ENCODE measurements at regions not wholly inside any gene's neighbourhood (a gene's known extent, or its start where the extent isn't known, plus 50 kb on each side); places are given as distances from the start of the nearest gene placed in this dataset.

GRCh38 chr6:2429032-2429431, 183.6 kb upstream of the GMDS start:
- Histone ChIP-seq H3K27me3 (ENCODE audit: control insufficient read depth in 3 of 3, insufficient read depth in 3 of 3, low read length in 2 of 3) (no peaks in the 10 kb centered on the region), H3K36me3 (ENCODE audit: control insufficient read depth in 4 of 4, insufficient read depth in 4 of 4, low read length in 4 of 4) (no peaks in the 10 kb centered on the region), H3K4me1 (ENCODE audit: control insufficient read depth in 5 of 5, insufficient read depth in 5 of 5, low read length in 5 of 5) (peaks cover 0 to 1% (median 0%) of the 10 kb centered on the region in 5 donors), H3K9ac (ENCODE audit: insufficient read depth in 1 of 2, low read length in 2 of 2) (no peak overlapping the region), H3K4me3 (no peak overlapping the region), H3K9me3 (ENCODE audit: control insufficient read depth in 4 of 4, insufficient read depth in 3 of 4, low read length in 3 of 4) (no peaks in the 10 kb centered on the region), H3K27ac (ENCODE audit: low read depth in 1 of 2, low read length in 1 of 2) (no peak overlapping the region)
- DNase-seq (no peak), ATAC-seq (ENCODE audit: insufficient read depth, low FRiP score) (no peak)
- TF ChIP-seq, protein P1, sequence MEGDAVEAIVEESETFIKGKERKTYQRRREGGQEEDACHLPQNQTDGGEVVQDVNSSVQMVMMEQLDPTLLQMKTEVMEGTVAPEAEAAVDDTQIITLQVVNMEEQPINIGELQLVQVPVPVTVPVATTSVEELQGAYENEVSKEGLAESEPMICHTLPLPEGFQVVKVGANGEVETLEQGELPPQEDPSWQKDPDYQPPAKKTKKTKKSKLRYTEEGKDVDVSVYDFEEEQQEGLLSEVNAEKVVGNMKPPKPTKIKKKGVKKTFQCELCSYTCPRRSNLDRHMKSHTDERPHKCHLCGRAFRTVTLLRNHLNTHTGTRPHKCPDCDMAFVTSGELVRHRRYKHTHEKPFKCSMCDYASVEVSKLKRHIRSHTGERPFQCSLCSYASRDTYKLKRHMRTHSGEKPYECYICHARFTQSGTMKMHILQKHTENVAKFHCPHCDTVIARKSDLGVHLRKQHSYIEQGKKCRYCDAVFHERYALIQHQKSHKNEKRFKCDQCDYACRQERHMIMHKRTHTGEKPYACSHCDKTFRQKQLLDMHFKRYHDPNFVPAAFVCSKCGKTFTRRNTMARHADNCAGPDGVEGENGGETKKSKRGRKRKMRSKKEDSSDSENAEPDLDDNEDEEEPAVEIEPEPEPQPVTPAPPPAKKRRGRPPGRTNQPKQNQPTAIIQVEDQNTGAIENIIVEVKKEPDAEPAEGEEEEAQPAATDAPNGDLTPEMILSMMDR (IDR thresholded peaks at IDR 0.05; ENCODE audit: control extremely low read depth, extremely low read depth), result no peak
- 90 to 96% methylated on average over 1 of the region's 1 CpG for WGBS, 2 donors

- DNase-seq, result no peak
- Histone ChIP-seq H3K4me3 (no peak overlapping the region), H3K36me3 (ENCODE audit: control insufficient read depth in 4 of 4, insufficient read depth in 4 of 4, low read length in 4 of 4) (no peaks in the 10 kb centered on the region), H3K27me3 (ENCODE audit: control insufficient read depth in 3 of 3, insufficient read depth in 3 of 3, low read length in 2 of 3) (no peaks in the 10 kb centered on the region), H3K9me3 (ENCODE audit: control insufficient read depth in 4 of 4, insufficient read depth in 3 of 4, low read length in 3 of 4) (no peaks in the 10 kb centered on the region), H3K9ac (ENCODE audit: insufficient read depth in 1 of 2, low read length in 2 of 2) (no peak overlapping the region), H3K27ac (ENCODE audit: low read depth in 1 of 2, low read length in 1 of 2) (no peak overlapping the region), H3K4me1 (ENCODE audit: control insufficient read depth in 5 of 5, insufficient read depth in 5 of 5, low read length in 5 of 5) (peaks cover 0 to 1% (median 0%) of the 10 kb centered on the region in 5 donors)
- no peak for ATAC-seq (ENCODE audit: insufficient read depth, low FRiP score)
- 92 to 93% methylated on average over 3 of the region's 3 CpGs for WGBS, 2 donors
- TF ChIP-seq, protein P1 (IDR thresholded peaks at IDR 0.05; ENCODE audit: control extremely low read depth, extremely low read depth), result no peak
Observed at GRCh38 chr6:2426561-2427340, 181.3 kb upstream of the GMDS start.

- ATAC-seq (ENCODE audit: insufficient read depth, low FRiP score) (no peak), DNase-seq (no peak)
- peaks cover 0 to 4% (median 0%) of the 10 kb centered on the region in 4 donors for H3K9me3 ChIP-seq (ENCODE audit: control insufficient read depth in 4 of 4, insufficient read depth in 3 of 4, low read length in 3 of 4)
- no peaks in the 10 kb centered on the region for H3K27me3 ChIP-seq (ENCODE audit: control insufficient read depth in 3 of 3, insufficient read depth in 3 of 3, low read length in 2 of 3)
- H3K36me3 ChIP-seq (ENCODE audit: control insufficient read depth in 4 of 4, insufficient read depth in 4 of 4, low read length in 4 of 4), result no peaks in the 10 kb centered on the region
- peaks cover 0 to 5% (median 0%) of the 10 kb centered on the region in 5 donors for H3K4me1 ChIP-seq (ENCODE audit: control insufficient read depth in 5 of 5, insufficient read depth in 5 of 5, low read length in 5 of 5)
- H3K9ac ChIP-seq (ENCODE audit: insufficient read depth in 1 of 2, low read length in 2 of 2), result no peak overlapping the region
- TF ChIP-seq, protein P1 (IDR thresholded peaks at IDR 0.05; ENCODE audit: control extremely low read depth, extremely low read depth), result no peak
- 68 to 76% methylated on average over 1 of the region's 1 CpG for WGBS, 2 donors
- no peak overlapping the region for H3K27ac ChIP-seq (ENCODE audit: low read depth in 1 of 2, low read length in 1 of 2)
- H3K4me3 ChIP-seq, result no peak overlapping the region
Observed at GRCh38 chr6:2416128-2416712, 170.8 kb upstream of the GMDS start.

Measured in lung (tissue), 11 donors.